ENCODE measurements at regions not wholly inside any gene's neighbourhood (a gene's known extent, or its start where the extent isn't known, plus 50 kb on each side); places are given as distances from the start of the nearest gene placed in this dataset.

GRCh38 chr5:2135833-2136232 is 253.1 kb upstream of the IRX4 start:
- H3K27me3 Mint-ChIP-seq (ENCODE audit: low read depth, unreplicated experiment), result peaks cover 6% of the 10 kb centered on the region

GRCh38 chr5:2135354-2135753 is 252.6 kb upstream of the IRX4 start:
- DNase-seq (ENCODE audit: low read depth), result no peak
- H3K9me3 Mint-ChIP-seq (ENCODE audit: unreplicated experiment), result no peaks in the 10 kb centered on the region
- no peak overlapping the region for H3K9ac ChIP-seq (ENCODE audit: low read length)
- FAIRE-seq, result no peak
- no peak overlapping the region for H3K27ac Mint-ChIP-seq (ENCODE audit: unreplicated experiment)
- no peak overlapping the region for H3K4me3 ChIP-seq (ENCODE audit: insufficient read depth, low read depth, low read length)
- peaks cover 14% of the 10 kb centered on the region for H3K9me3 ChIP-seq (ENCODE audit: insufficient read depth, low read depth, low read length)
- H3K36me3 ChIP-seq (ENCODE audit: insufficient read depth, low read length), result no peaks in the 10 kb centered on the region
- H3K27me3 Mint-ChIP-seq (ENCODE audit: low read depth, unreplicated experiment), result peaks cover 6% of the 10 kb centered on the region
- TF ChIP-seq, protein P1, sequence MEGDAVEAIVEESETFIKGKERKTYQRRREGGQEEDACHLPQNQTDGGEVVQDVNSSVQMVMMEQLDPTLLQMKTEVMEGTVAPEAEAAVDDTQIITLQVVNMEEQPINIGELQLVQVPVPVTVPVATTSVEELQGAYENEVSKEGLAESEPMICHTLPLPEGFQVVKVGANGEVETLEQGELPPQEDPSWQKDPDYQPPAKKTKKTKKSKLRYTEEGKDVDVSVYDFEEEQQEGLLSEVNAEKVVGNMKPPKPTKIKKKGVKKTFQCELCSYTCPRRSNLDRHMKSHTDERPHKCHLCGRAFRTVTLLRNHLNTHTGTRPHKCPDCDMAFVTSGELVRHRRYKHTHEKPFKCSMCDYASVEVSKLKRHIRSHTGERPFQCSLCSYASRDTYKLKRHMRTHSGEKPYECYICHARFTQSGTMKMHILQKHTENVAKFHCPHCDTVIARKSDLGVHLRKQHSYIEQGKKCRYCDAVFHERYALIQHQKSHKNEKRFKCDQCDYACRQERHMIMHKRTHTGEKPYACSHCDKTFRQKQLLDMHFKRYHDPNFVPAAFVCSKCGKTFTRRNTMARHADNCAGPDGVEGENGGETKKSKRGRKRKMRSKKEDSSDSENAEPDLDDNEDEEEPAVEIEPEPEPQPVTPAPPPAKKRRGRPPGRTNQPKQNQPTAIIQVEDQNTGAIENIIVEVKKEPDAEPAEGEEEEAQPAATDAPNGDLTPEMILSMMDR (IDR thresholded peaks at IDR 0.05; ENCODE audit: insufficient read depth, low read depth, low read length), result no peak
- TF ChIP-seq EZH2 (IDR thresholded peaks at IDR 0.05; ENCODE audit: insufficient read depth, low read length), result no peak
- no peaks in the 10 kb centered on the region for H3K79me2 ChIP-seq (ENCODE audit: insufficient read depth, low read length)
- no peak overlapping the region for H3K4me3 Mint-ChIP-seq (ENCODE audit: unreplicated experiment)
- no peak overlapping the region for H3K27ac ChIP-seq (ENCODE audit: low read depth, low read length)
- H2AFZ ChIP-seq (ENCODE audit: low read depth, low read length), result no peak overlapping the region
- H3K4me2 ChIP-seq (ENCODE audit: low read length), result no peak overlapping the region
- no peaks in the 10 kb centered on the region for H4K20me1 ChIP-seq (ENCODE audit: insufficient read depth, low read length)
- peaks cover 20% of the 10 kb centered on the region for H3K4me1 Mint-ChIP-seq (ENCODE audit: low read depth, unreplicated experiment)
- H3K4me1 ChIP-seq (ENCODE audit: insufficient read depth, low read length), result no peaks in the 10 kb centered on the region
- no peaks in the 10 kb centered on the region for H3K36me3 Mint-ChIP-seq (ENCODE audit: low read depth, unreplicated experiment)
- H3K27me3 ChIP-seq (ENCODE audit: insufficient read depth, low read length), result no peaks in the 10 kb centered on the region

More at GRCh38 chr5:2135833-2136232, 253.1 kb upstream of the IRX4 start:
- no peak overlapping the region for H2AFZ ChIP-seq (ENCODE audit: low read depth, low read length)
- H3K9ac ChIP-seq (ENCODE audit: low read length), result no peak overlapping the region
- H3K4me3 ChIP-seq (ENCODE audit: insufficient read depth, low read depth, low read length), result no peak overlapping the region
- H3K9me3 ChIP-seq (ENCODE audit: insufficient read depth, low read depth, low read length), result peaks cover 14% of the 10 kb centered on the region
- no peaks in the 10 kb centered on the region for H3K9me3 Mint-ChIP-seq (ENCODE audit: unreplicated experiment)
- no peak overlapping the region for H3K4me2 ChIP-seq (ENCODE audit: low read length)
- H3K4me1 Mint-ChIP-seq (ENCODE audit: low read depth, unreplicated experiment), result peaks cover 20% of the 10 kb centered on the region
- no peaks in the 10 kb centered on the region for H3K27me3 ChIP-seq (ENCODE audit: insufficient read depth, low read length)
- no peaks in the 10 kb centered on the region for H3K36me3 ChIP-seq (ENCODE audit: insufficient read depth, low read length)
- no peaks in the 10 kb centered on the region for H4K20me1 ChIP-seq (ENCODE audit: insufficient read depth, low read length)
- H3K27ac Mint-ChIP-seq (ENCODE audit: unreplicated experiment), result no peak overlapping the region
- H3K79me2 ChIP-seq (ENCODE audit: insufficient read depth, low read length), result no peaks in the 10 kb centered on the region
- no peak overlapping the region for H3K27ac ChIP-seq (ENCODE audit: low read depth, low read length)
- TF ChIP-seq, protein P1 (IDR thresholded peaks at IDR 0.05; ENCODE audit: insufficient read depth, low read depth, low read length), result no peak
- no peak for TF ChIP-seq EZH2 (IDR thresholded peaks at IDR 0.05; ENCODE audit: insufficient read depth, low read length)
- H3K36me3 Mint-ChIP-seq (ENCODE audit: low read depth, unreplicated experiment), result no peaks in the 10 kb centered on the region
- DNase-seq (ENCODE audit: low read depth) (no peak), FAIRE-seq (no peak)
- no peak overlapping the region for H3K4me3 Mint-ChIP-seq (ENCODE audit: unreplicated experiment)
- H3K4me1 ChIP-seq (ENCODE audit: insufficient read depth, low read length), result no peaks in the 10 kb centered on the region

DNA sequence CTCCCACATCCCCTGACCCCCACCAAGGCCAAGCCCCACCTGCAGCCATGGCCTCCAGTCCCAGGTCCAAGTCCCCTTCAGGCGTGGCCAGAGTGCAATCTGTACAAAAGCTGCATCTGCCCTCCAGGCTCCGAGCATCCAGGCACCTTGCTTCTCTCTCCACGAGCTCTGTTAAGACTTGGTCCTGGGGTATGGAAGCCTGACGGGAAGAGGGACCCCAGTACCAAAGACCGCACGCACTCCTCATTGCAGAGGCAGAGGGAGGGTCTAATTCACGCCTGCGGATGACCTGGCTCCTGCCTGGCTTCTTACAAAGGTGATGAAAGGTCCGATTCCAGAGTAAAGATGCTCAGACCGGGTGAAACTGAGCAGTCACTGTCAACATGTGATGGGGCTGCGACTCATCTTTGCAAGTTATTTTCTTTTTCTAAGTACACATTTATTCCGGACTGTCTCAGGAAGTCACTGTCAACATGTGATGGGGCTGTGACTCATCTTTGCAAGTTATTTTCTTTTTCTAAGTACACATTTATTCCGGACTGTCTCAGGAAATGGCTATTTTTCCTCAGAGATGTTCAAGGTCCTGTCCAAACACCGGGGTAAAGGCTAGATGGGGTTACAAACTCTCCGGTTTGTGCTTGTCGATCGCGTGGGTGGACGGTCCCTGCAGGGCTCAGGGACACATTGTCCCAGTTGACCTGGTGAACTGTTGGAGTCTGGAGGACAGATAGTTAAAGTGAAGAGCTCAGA is 252.0 kb upstream of the IRX4 start:
- H3K4me3 Mint-ChIP-seq (ENCODE audit: unreplicated experiment), result no peak overlapping the region
- TF ChIP-seq, protein P1 (IDR thresholded peaks at IDR 0.05; ENCODE audit: insufficient read depth, low read depth, low read length), result no peak
- TF ChIP-seq EZH2 (IDR thresholded peaks at IDR 0.05; ENCODE audit: insufficient read depth, low read length), result no peak
- H3K9me3 Mint-ChIP-seq (ENCODE audit: unreplicated experiment), result no peaks in the 10 kb centered on the region
- H3K27me3 Mint-ChIP-seq (ENCODE audit: low read depth, unreplicated experiment), result peaks cover 6% of the 10 kb centered on the region
- Histone ChIP-seq H3K4me1 (ENCODE audit: insufficient read depth, low read length) (no peaks in the 10 kb centered on the region), H3K4me2 (ENCODE audit: low read length) (no peak overlapping the region), H3K27ac (ENCODE audit: low read depth, low read length) (no peak overlapping the region), H3K79me2 (ENCODE audit: insufficient read depth, low read length) (no peaks in the 10 kb centered on the region), H3K4me3 (ENCODE audit: insufficient read depth, low read depth, low read length) (no peak overlapping the region), H4K20me1 (ENCODE audit: insufficient read depth, low read length) (no peaks in the 10 kb centered on the region), H2AFZ (ENCODE audit: low read depth, low read length) (no peak overlapping the region), H3K9me3 (ENCODE audit: insufficient read depth, low read depth, low read length) (peaks cover 14% of the 10 kb centered on the region), H3K36me3 (ENCODE audit: insufficient read depth, low read length) (no peaks in the 10 kb centered on the region), H3K27me3 (ENCODE audit: insufficient read depth, low read length) (no peaks in the 10 kb centered on the region), H3K9ac (ENCODE audit: low read length) (no peak overlapping the region)
- FAIRE-seq (no peak), DNase-seq (ENCODE audit: low read depth) (no peak)
- peaks cover 20% of the 10 kb centered on the region for H3K4me1 Mint-ChIP-seq (ENCODE audit: low read depth, unreplicated experiment)
- no peaks in the 10 kb centered on the region for H3K36me3 Mint-ChIP-seq (ENCODE audit: low read depth, unreplicated experiment)
- H3K27ac Mint-ChIP-seq (ENCODE audit: unreplicated experiment), result peak overlapping the region; percentile 13

Data from astrocyte (in vitro differentiated cells and primary cell).